Activated naive CD8-positive, alpha-beta T cell treated with anti-CD3 and anti-CD28 coated beads, Interleukin-2, amount 10 ng/mL, durations not matched to agents 7 days and 5 days (primary cell): ENCODE measurements at regions not wholly inside any gene's neighbourhood (a gene's known extent, or its start where the extent isn't known, plus 50 kb on each side); places are given as distances from the start of the nearest gene placed in this dataset.
A peak's percentile ranks its signal among the peaks of the same experiment; 100 is the strongest.
"Not testable (repeated sequence)": the region's sequence is repeated elsewhere in the genome, so short reads cannot be mapped to it uniquely, and the experiment has no call there.

Experiments used
- ATAC-seq: fragments of 150-1000 bp; cut with Tn5 transposase; one replicate; pipeline ENCODE4 v1.10.0; 2021; ENCODE audit warnings: low read depth, moderate library complexity
- POLR2A ChIA-PET: fragments of 350-600 bp; sonication (Branson Sonifier 250); formaldehyde crosslinking; loops from one replicate; lab custom pipeline; 2021; ENCODE audit warnings: antibody characterized with exemption; lab: Charles Lee
- DNase-seq: peaks from one replicate; pipeline ENCODE4 v3.0.0; 2021
- H3K27ac Mint-ChIP-seq: one replicate; pipeline ENCODE4 v1.8.0; 2022; ENCODE audit warnings: mild to moderate bottlenecking, mixed read lengths
- H3K27me3 Mint-ChIP-seq: one replicate; pipeline ENCODE4 v1.8.0; 2022; ENCODE audit warnings: mild to moderate bottlenecking, moderate library complexity, mixed read lengths
- H3K36me3 Mint-ChIP-seq: one replicate; pipeline ENCODE4 v1.8.0; 2021; ENCODE audit warnings: mild to moderate bottlenecking, mixed read lengths
- H3K4me1 Mint-ChIP-seq: one replicate; pipeline ENCODE4 v1.8.0; 2021; ENCODE audit warnings: mixed read lengths
- H3K4me3 Mint-ChIP-seq: one replicate; pipeline ENCODE4 v1.8.0; 2022; ENCODE audit warnings: mild to moderate bottlenecking, moderate library complexity, mixed read lengths
- H3K9me3 Mint-ChIP-seq: one replicate; pipeline ENCODE4 v1.8.0; 2021; ENCODE audit warnings: mixed read lengths

GRCh38 chrX:10469-11458 is 270.4 kb upstream of the PLCXD1 start:
- H3K27ac Mint-ChIP-seq, ATAC-seq, DNase-seq, H3K27me3 Mint-ChIP-seq, H3K9me3 Mint-ChIP-seq, H3K4me3 Mint-ChIP-seq, POLR2A ChIA-PET, H3K4me1 Mint-ChIP-seq, H3K36me3 Mint-ChIP-seq: not testable (repeated sequence)

DNA sequence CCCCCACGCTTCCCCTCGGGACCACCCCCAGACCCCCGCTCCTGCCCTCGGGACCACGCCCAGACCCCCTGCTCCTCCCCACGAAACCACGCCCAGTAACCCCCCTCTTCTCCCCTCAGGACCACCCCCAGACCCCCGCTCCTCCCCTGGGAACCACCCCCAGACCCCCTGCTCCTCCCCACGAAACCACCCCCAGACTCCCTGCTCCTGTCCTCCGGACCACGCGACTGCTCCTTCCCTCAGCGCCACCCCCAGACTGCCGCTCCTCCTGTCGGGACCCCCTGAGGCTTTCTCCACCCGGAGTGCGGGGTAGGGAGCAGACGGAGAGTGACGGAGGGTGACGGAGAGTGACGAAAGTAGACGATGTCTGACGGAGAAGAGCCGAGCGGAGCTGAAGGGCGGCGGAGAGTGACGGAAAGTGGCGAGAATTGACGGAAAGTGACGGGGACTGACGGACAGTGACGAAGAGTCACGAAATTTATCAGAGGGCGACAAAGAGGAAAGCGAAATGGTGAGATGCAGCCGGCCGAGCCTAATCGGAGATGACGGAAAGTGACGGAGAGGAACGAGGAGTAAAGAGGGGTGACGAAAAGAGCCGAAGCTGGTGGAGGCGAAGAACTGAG is 267.2 kb upstream of the PLCXD1 start:
- DNase-seq, H3K27me3 Mint-ChIP-seq, H3K4me1 Mint-ChIP-seq, POLR2A ChIA-PET, H3K4me3 Mint-ChIP-seq, H3K36me3 Mint-ChIP-seq, H3K27ac Mint-ChIP-seq, H3K9me3 Mint-ChIP-seq: not testable (repeated sequence)
- peak; percentile 72 for ATAC-seq

DNA sequence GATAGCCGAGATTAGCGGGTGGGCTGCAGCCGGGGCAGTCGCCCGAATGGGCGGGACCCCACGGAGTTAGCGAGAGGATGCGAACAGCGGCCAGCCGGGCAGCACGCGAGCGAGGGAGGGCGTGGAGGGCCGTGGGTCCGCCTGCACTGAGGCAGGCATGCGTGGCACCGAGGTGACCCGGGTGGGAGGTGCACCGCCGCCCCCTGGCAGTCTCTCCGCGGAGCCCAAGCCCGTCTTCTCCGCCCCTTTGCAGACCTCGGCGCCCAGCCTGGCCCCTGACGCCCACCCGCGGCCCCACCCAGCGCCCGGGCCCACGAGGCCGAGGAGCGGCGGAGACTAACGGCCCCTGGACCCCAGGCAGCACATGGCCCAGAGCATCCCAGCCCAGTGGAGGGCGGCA is 266.7 kb upstream of the PLCXD1 start:
- H3K36me3 Mint-ChIP-seq, H3K27ac Mint-ChIP-seq, ATAC-seq, H3K27me3 Mint-ChIP-seq, DNase-seq, H3K4me3 Mint-ChIP-seq, POLR2A ChIA-PET, H3K9me3 Mint-ChIP-seq, H3K4me1 Mint-ChIP-seq: not testable (repeated sequence)

GRCh38 chrX:18768-19454 is 262.3 kb upstream of the PLCXD1 start:
- POLR2A ChIA-PET, H3K27ac Mint-ChIP-seq, H3K27me3 Mint-ChIP-seq, H3K4me1 Mint-ChIP-seq, H3K9me3 Mint-ChIP-seq, DNase-seq, H3K4me3 Mint-ChIP-seq, H3K36me3 Mint-ChIP-seq: not testable (repeated sequence)
- ATAC-seq: peak; percentile 97

- H3K4me3 Mint-ChIP-seq, DNase-seq, H3K27ac Mint-ChIP-seq, H3K4me1 Mint-ChIP-seq, POLR2A ChIA-PET, H3K36me3 Mint-ChIP-seq, H3K27me3 Mint-ChIP-seq, H3K9me3 Mint-ChIP-seq: not testable (repeated sequence)
- ATAC-seq: peak; percentile 24
Measured at GRCh38 chrX:19455-19827, 261.7 kb upstream of the PLCXD1 start.

DNA sequence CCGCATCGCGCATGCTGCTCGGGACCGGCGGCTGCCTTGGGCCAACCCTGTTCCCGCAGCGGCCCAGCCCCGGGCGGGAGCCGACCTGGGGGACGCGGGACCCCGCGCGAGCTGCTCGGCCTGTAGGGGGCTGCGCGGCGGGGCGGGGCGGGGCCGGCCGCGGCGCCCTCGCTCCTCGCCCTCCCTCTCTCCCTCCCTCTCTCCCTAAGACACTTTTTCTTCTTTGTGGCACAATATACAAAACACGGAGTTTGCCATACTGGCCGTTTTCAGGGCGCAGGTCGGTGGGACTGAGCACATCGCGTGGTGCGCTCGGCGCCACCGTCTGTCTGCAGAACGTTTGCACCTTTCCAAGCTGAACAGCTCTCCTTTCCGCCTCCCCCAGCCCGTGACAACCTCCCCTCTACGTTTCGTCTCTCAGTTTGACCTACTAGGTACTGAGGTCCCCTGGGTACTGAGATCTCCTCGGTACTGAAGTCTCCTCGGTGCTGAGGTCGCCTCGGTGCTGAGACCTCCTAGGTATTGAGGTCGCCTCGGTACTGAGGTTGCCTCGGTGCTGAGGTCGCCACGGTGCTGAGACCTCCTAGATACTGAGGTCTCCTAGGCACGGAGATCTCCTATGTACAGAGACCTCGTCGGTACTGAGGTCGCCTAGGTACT is 261.1 kb upstream of the PLCXD1 start:
- POLR2A ChIA-PET: no interaction called here
- no peak for ATAC-seq
- Mint-ChIP-seq H3K4me3 (no peak overlapping the region), H3K27me3 (no peaks in the 10 kb centered on the region), H3K4me1 (no peaks in the 10 kb centered on the region), H3K36me3 (no peaks in the 10 kb centered on the region), H3K27ac (peak overlapping the region; percentile 61), H3K9me3 (no peaks in the 10 kb centered on the region)
- DNase-seq: no peak

- POLR2A ChIA-PET, DNase-seq, H3K27ac Mint-ChIP-seq, ATAC-seq, H3K4me1 Mint-ChIP-seq, H3K36me3 Mint-ChIP-seq, H3K9me3 Mint-ChIP-seq, H3K4me3 Mint-ChIP-seq, H3K27me3 Mint-ChIP-seq: not testable (repeated sequence)
Measured at GRCh38 chrX:24139-24538, 257.0 kb upstream of the PLCXD1 start.
